Endothelial cell of umbilical vein (primary cell): ENCODE measurements at regions not wholly inside any gene's neighbourhood (a gene's known extent, or its start where the extent isn't known, plus 50 kb on each side); places are given as distances from the start of the nearest gene placed in this dataset.

Experiments used
- BruUV-seq: library from RNA; stranded (reverse); fragments of 400-500 nt; replicated peaks from 2 replicates; lab custom pipeline; 2021; lab: Mats Ljungman, UMichigan
- CTCF ChIA-PET: fragments of 300-600, 350-600 bp; sonication (Branson Sonifier 250); formaldehyde crosslinking; loops from one replicate; lab custom pipeline; 2021; ENCODE audit warnings: antibody characterized with exemption, inconsistent platforms; lab: Charles Lee
- POLR2A ChIA-PET: fragments of 300-600, 350-600 bp; sonication (Branson Sonifier 250); formaldehyde crosslinking; loops from one replicate; lab custom pipeline; 2021; ENCODE audit warnings: antibody characterized with exemption, inconsistent platforms; lab: Charles Lee
- DNase-seq: peaks from one replicate; pipeline ENCODE4 v3.0.0-alpha.2; 2011; ENCODE audit warnings: low read depth, low spot score
- FAIRE-seq: peaks from 2 replicates; lab custom pipeline; 2011; peaks lifted over from hg19 to GRCh38; lab: Jason Lieb, UNC
- H2AFZ ChIP-seq: 2 replicates; pipeline ENCODE4 v1.6.0; 2012; ENCODE audit warnings: low read depth, low read length, control low read depth, inconsistent platforms
- H3K27ac ChIP-seq: 2 replicates; pipeline ENCODE4 v1.5.1; 2011; ENCODE audit warnings: low read depth, mild to moderate bottlenecking, control low read depth, low read length, moderate library complexity; ENCODE audit not compliant: insufficient read depth
- H3K27me3 ChIP-seq, 2 experiments: 2 replicates each; pipeline versions ENCODE4 v1.6.0 to v1.6.1; 2011; ENCODE audit warnings: low read length in 2 of 2, mixed read lengths in 1 of 2; ENCODE audit not compliant: control insufficient read depth in 2 of 2, insufficient read depth in 2 of 2
- H3K36me3 ChIP-seq, 2 experiments: 2 replicates in 1 of 2; 3 replicates in 1 of 2; pipeline ENCODE4 v1.5.1; 2011; ENCODE audit warnings: low read length in 2 of 2, mild to moderate bottlenecking in 1 of 2, moderate library complexity in 1 of 2; ENCODE audit not compliant: control insufficient read depth in 2 of 2, insufficient read depth in 2 of 2; ENCODE audit errors: extremely low read depth in 1 of 2
- H3K4me1 ChIP-seq: 3 replicates; pipeline ENCODE4 v1.5.1; 2011; ENCODE audit warnings: mild to moderate bottlenecking, low read length; ENCODE audit not compliant: control insufficient read depth, insufficient read depth; ENCODE audit errors: extremely low read depth
- H3K4me2 ChIP-seq: 2 replicates; pipeline ENCODE4 v1.6.1; 2011; ENCODE audit warnings: low read length, control low read depth, mixed read lengths; ENCODE audit not compliant: insufficient read depth
- H3K4me3 ChIP-seq, 3 experiments: fragments of 200-600 bp in 1 of 3; sonication (generic), shearing (Covaris generic) in 1 of 3; replicated peaks in 1 of 3; 2 replicates each; pipeline ENCODE4 v1.5.1; 2011 to 2016; ENCODE audit warnings: control low read depth in 3 of 3, low read length in 3 of 3, mild to moderate bottlenecking in 2 of 3, inconsistent platforms in 1 of 3, low read depth in 1 of 3, moderate library complexity in 1 of 3; ENCODE audit not compliant: insufficient read depth in 1 of 3
- H3K79me2 ChIP-seq: 2 replicates; pipeline ENCODE4 v1.6.0; 2012; ENCODE audit warnings: low read length, inconsistent platforms; ENCODE audit not compliant: control insufficient read depth, insufficient read depth
- H3K9ac ChIP-seq: replicated peaks from 2 replicates; pipeline ENCODE3; 2011; ENCODE audit warnings: low read length, control low read depth; ENCODE audit not compliant: insufficient read depth; ENCODE audit errors: extremely low read depth
- H3K9me1 ChIP-seq: replicated peaks from 3 replicates; pipeline ENCODE4 v1.6.0; 2011; ENCODE audit warnings: mild to moderate bottlenecking, low read length; ENCODE audit not compliant: control insufficient read depth, insufficient read depth; ENCODE audit errors: extremely low read depth
- H3K9me3 ChIP-seq: replicated peaks from 2 replicates; pipeline ENCODE4 v1.5.1; 2012; ENCODE audit warnings: low read length, inconsistent platforms; ENCODE audit not compliant: control insufficient read depth, insufficient read depth
- H4K20me1 ChIP-seq: replicated peaks from 2 replicates; pipeline ENCODE3; 2011; ENCODE audit warnings: mild to moderate bottlenecking, low read length; ENCODE audit not compliant: control insufficient read depth, insufficient read depth; ENCODE audit errors: extremely low read depth
- EZH2 ChIP-seq: IDR thresholded peaks from 2 replicates; pipeline ENCODE4 v1.6.1; 2012; ENCODE audit warnings: borderline replicate concordance, low read depth, mild to moderate bottlenecking, moderate library complexity, low read length, inconsistent platforms; ENCODE audit not compliant: severe bottlenecking
- FOS ChIP-seq: IDR thresholded peaks from 2 replicates; pipeline ENCODE4 v1.6.1; 2011; ENCODE audit warnings: mild to moderate bottlenecking, low read length, moderate library complexity, borderline replicate concordance; ENCODE audit not compliant: insufficient read depth
- GATA2 ChIP-seq: IDR thresholded peaks from 2 replicates; pipeline ENCODE4 v1.7.0; 2011; ENCODE audit warnings: low read depth, mild to moderate bottlenecking, moderate library complexity, mixed read lengths, low read length; ENCODE audit not compliant: insufficient read length, insufficient read depth
- JUN ChIP-seq: IDR thresholded peaks from 2 replicates; pipeline ENCODE4 v1.6.1; 2011; ENCODE audit warnings: borderline replicate concordance, low read depth; ENCODE audit not compliant: insufficient read length, insufficient read depth
- MYC ChIP-seq: IDR thresholded peaks from one replicate; pipeline ENCODE4 v1.6.1; 2011; ENCODE audit warnings: mild to moderate bottlenecking, low read depth, low read length
- POLR2A ChIP-seq: IDR thresholded peaks from 2 replicates; pipeline ENCODE4 v1.6.1; 2012; ENCODE audit warnings: low read depth, mild to moderate bottlenecking, control low read depth, low read length
- POLR2AphosphoS5 ChIP-seq: IDR thresholded peaks from 2 replicates; pipeline ENCODE4 v1.6.1; 2012; ENCODE audit warnings: low read depth, mild to moderate bottlenecking, control low read depth, low read length, moderate library complexity; ENCODE audit not compliant: insufficient read depth
- dilution Hi-C: fragments of 300-500 bp; cut with MboI; formaldehyde crosslinking; loops from one replicate; pipeline ENCODE4 v1.15.0; 2019; ENCODE audit warnings: low sequenced_read_pairs; ENCODE audit not compliant: extremely low pct_ligation_motif_present
- intact Hi-C: fragments of 100-400 bp; cut with micrococcal nuclease; formaldehyde crosslinking; loops from one replicate; pipeline ENCODE4 v1.10.0; 2022
- TF ChIP-seq, protein P1 (sequence below), 2 donors: IDR thresholded peaks; 1 replicate in 1 of 2; 2 replicates in 1 of 2; pipeline ENCODE4 v1.5.1; 2011; ENCODE audit warnings: low read length in 2 of 2, mild to moderate bottlenecking in 2 of 2, moderate library complexity in 2 of 2, control low read depth in 1 of 2, inconsistent platforms in 1 of 2, low read depth in 1 of 2; ENCODE audit not compliant: insufficient read depth in 1 of 2; ENCODE audit errors: extremely low read depth in 1 of 2
- TF ChIP-seq, protein P2 (sequence below): IDR thresholded peaks from 2 replicates; pipeline ENCODE4 v1.6.1; 2011; ENCODE audit not compliant: insufficient read depth, insufficient read length

DNA sequence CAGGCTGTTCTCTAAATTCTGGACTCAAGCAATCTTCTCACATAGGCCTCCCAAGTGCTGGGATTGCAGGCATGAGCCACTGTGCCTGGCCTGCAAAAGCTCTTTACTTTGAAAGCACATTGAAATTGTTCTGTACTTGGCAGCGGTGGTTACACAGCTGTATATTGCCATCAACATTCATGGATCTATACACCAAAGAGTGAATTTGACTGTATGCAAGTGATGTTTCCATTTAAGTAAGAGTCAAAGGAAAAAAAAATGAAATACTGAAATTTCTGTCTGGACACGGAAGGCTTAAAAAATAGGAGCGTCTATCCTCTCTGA is 450.6 kb upstream of the PSMD7 start:
- Histone ChIP-seq H3K27ac (no peak overlapping the region), H3K27me3 (no peaks in the 10 kb centered on the region), H4K20me1 (no peaks in the 10 kb centered on the region), H3K4me1 (no peaks in the 10 kb centered on the region), H2AFZ (no peak overlapping the region), H3K4me2 (no peak overlapping the region), H3K9me3 (no peaks in the 10 kb centered on the region), H3K9me1 (no peaks in the 10 kb centered on the region), H3K4me3 (no peak overlapping the region), H3K79me2 (no peaks in the 10 kb centered on the region), H3K36me3 (no peaks in the 10 kb centered on the region), H3K9ac (no peak overlapping the region)
- TF ChIP-seq, protein P1, sequence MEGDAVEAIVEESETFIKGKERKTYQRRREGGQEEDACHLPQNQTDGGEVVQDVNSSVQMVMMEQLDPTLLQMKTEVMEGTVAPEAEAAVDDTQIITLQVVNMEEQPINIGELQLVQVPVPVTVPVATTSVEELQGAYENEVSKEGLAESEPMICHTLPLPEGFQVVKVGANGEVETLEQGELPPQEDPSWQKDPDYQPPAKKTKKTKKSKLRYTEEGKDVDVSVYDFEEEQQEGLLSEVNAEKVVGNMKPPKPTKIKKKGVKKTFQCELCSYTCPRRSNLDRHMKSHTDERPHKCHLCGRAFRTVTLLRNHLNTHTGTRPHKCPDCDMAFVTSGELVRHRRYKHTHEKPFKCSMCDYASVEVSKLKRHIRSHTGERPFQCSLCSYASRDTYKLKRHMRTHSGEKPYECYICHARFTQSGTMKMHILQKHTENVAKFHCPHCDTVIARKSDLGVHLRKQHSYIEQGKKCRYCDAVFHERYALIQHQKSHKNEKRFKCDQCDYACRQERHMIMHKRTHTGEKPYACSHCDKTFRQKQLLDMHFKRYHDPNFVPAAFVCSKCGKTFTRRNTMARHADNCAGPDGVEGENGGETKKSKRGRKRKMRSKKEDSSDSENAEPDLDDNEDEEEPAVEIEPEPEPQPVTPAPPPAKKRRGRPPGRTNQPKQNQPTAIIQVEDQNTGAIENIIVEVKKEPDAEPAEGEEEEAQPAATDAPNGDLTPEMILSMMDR (IDR thresholded peaks at IDR 0.05; ENCODE audit: extremely low read depth in 1 of 2, insufficient read depth in 1 of 2, low read depth in 1 of 2, low read length in 2 of 2), result no peak
- no peak for TF ChIP-seq POLR2A
- no peak for TF ChIP-seq EZH2
- TF ChIP-seq, protein P2, sequence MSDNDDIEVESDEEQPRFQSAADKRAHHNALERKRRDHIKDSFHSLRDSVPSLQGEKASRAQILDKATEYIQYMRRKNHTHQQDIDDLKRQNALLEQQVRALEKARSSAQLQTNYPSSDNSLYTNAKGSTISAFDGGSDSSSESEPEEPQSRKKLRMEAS, result no peak
- TF ChIP-seq POLR2AphosphoS5, result no peak
- TF ChIP-seq FOS, result no peak
- no peak for TF ChIP-seq GATA2
- no peak for TF ChIP-seq JUN
- TF ChIP-seq MYC, result no peak
- FAIRE-seq (no peak), DNase-seq (no peak)
- BruUV-seq, result no TSS peak
- POLR2A ChIA-PET, result no interaction called here
- CTCF ChIA-PET, result no interaction called here
- dilution Hi-C loops (no loop called here), intact Hi-C loops (no loop called here)
